ENCODE measurements at regions not wholly inside any gene's neighbourhood (a gene's known extent, or its start where the extent isn't known, plus 50 kb on each side); places are given as distances from the start of the nearest gene placed in this dataset.

GRCh38 chr6:109224994-109225393 is 129.7 kb downstream of the CEP57L1 start:
- Histone ChIP-seq H4K20me1 (replicated peaks; ENCODE audit: control insufficient read depth, insufficient read depth, low read length) (no peaks in the 10 kb centered on the region), H3K9ac (ENCODE audit: insufficient read depth in 1 of 2, low read depth in 2 of 2, low read length in 2 of 2) (no peak overlapping the region), H3K4me2 (ENCODE audit: insufficient read depth, low read length) (no peak overlapping the region), H3K4me3 (no peak overlapping the region), H3K9me3 (replicated peaks; ENCODE audit: control insufficient read depth, insufficient read depth, low read depth, low read length) (no peaks in the 10 kb centered on the region), H3K27me3 (ENCODE audit: control insufficient read depth in 2 of 2, insufficient read depth in 2 of 2, low read length in 2 of 2) (no peaks in the 10 kb centered on the region), H3K36me3 (ENCODE audit: control insufficient read depth, insufficient read depth, low read length) (no peaks in the 10 kb centered on the region), H3K79me2 (ENCODE audit: control insufficient read depth, insufficient read depth, low read length) (no peaks in the 10 kb centered on the region), H2AFZ (ENCODE audit: low read depth, low read length) (no peak overlapping the region), H3K4me1 (replicated peaks in 1 of 2; ENCODE audit: control insufficient read depth in 2 of 2, insufficient read depth in 2 of 2, low read length in 2 of 2) (peaks cover 7 to 13% of the 10 kb centered on the region in 2 experiments; a peak in 2 of 5 replicates), H3K27ac (ENCODE audit: extremely low read depth, low read depth, low read length) (no peak overlapping the region), H3K9me1 (ENCODE audit: control insufficient read depth, insufficient read depth, low read length) (no peaks in the 10 kb centered on the region)
- no TSS peak for BruUV-seq (replicated peaks)
- WGBS (ENCODE audit: insufficient coverage, low coverage, missing lambda C conversion rate): 8% methylated on average over 1 of the region's 1 CpG
- CTCF ChIA-PET (ENCODE audit: low intra/inter-chr PET ratio): no interaction called here
- TF ChIP-seq MNT (conservative IDR thresholded peaks at IDR 0.05) (no peak), FUS (optimal IDR thresholded peaks at IDR 0.05; ENCODE audit: low read depth, low read length) (no peak), ZNF695 (CRISPR knock-in tag; IDR thresholded peaks at IDR 0.05) (no peak), CBX3 (IDR thresholded peaks at IDR 0.05; ENCODE audit: borderline replicate concordance in 1 of 2, low read length in 2 of 2) (no peak), ZNF212 (CRISPR knock-in tag; IDR thresholded peaks at IDR 0.05) (no peak), NR2C1 (IDR thresholded peaks at IDR 0.05) (no peak), NR2C1 (tag; IDR thresholded peaks at IDR 0.05) (no peak), POLR3A (IDR thresholded peaks at IDR 0.05; ENCODE audit: borderline replicate concordance, extremely low read depth, insufficient read depth, insufficient read length) (no peak), SIN3A (IDR thresholded peaks at IDR 0.05; ENCODE audit: borderline replicate concordance in 2 of 2, control insufficient read depth in 1 of 2, low read depth in 2 of 2, low read length in 2 of 2) (no peak), SMARCA5 (IDR thresholded peaks at IDR 0.05) (no peak), ZNF589 (CRISPR knock-in tag; IDR thresholded peaks at IDR 0.05; ENCODE audit: low read depth) (no peak), FOXM1 (IDR thresholded peaks at IDR 0.05; ENCODE audit: low read depth) (no peak), FOXM1 (CRISPR knock-in tag; IDR thresholded peaks at IDR 0.05; ENCODE audit: low read depth) (no peak)
- in situ Hi-C loops (cut with MboI): no loop called here
- no peak for DNase-seq (ENCODE audit: extremely low read depth in 1 of 4, low spot score in 3 of 4)
- intact Hi-C loops (cut with micrococcal nuclease): no loop called here
- no peak for ATAC-seq
- no peak for FAIRE-seq
- POLR2A ChIA-PET: interaction anchor here (1.4 to 1.6 kb wide), 2 partner anchors 11 to 22 kb away, joined by 3 to 6 read pairs; no protein-coding TSS in a partner anchor

All from K562 (cell line).